ENCODE measurements at regions not wholly inside any gene's neighbourhood (a gene's known extent, or its start where the extent isn't known, plus 50 kb on each side); places are given as distances from the start of the nearest gene placed in this dataset.

DNA sequence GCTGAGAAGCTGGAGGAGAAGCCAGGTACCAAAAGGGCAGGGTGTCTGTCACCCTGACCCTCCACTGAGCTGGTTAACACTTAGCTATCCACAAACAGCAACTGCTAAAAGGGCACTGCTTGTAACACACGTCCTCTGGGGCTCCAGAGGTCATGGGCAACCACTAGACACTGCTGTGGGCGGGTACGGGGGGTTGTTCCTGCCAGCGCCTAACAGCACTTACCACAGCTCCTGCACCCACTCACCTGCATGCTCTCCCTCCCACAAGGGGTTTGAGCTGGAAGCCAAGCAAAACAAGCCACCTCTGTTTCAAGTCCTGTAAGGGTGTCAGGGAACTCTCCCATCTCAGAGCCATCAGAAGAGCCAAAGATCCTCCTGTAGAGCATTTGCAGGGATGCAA is 407.6 kb downstream of the MFSD1 start:
- Histone ChIP-seq H3K4me2 (ENCODE audit: control insufficient read depth, extremely low read depth, insufficient read depth, low read depth, low read length) (no peak overlapping the region), H3K27ac (ENCODE audit: control insufficient read depth, insufficient read depth, low read length) (no peak overlapping the region), H2AFZ (ENCODE audit: control insufficient read depth, low read length) (no peak overlapping the region), H3K9me1 (ENCODE audit: control insufficient read depth, extremely low read depth, insufficient read depth, low read length) (no peaks in the 10 kb centered on the region), H3K9ac (ENCODE audit: control insufficient read depth, extremely low read depth, insufficient read depth, low read length) (no peak overlapping the region), H3K79me2 (ENCODE audit: control insufficient read depth, insufficient read depth, low read length) (no peaks in the 10 kb centered on the region), H3K4me1 (ENCODE audit: control insufficient read depth, extremely low read depth, insufficient read depth, low read length) (no peaks in the 10 kb centered on the region), H3K36me3 (ENCODE audit: control insufficient read depth in 2 of 2, extremely low read depth in 1 of 2, insufficient read depth in 2 of 2, low read length in 2 of 2) (no peaks in the 10 kb centered on the region), H3K27me3 (ENCODE audit: control insufficient read depth, extremely low read depth, insufficient read depth, low read length) (no peaks in the 10 kb centered on the region), H3K4me3 (ENCODE audit: control insufficient read depth in 2 of 3, extremely low read depth in 1 of 3, insufficient read depth in 2 of 3, low read depth in 1 of 3, low read length in 3 of 3) (no peak overlapping the region), H3K9me3 (ENCODE audit: control insufficient read depth, low read depth, low read length) (no peaks in the 10 kb centered on the region), H4K20me1 (ENCODE audit: control insufficient read depth, extremely low read depth, insufficient read depth, low read length) (no peaks in the 10 kb centered on the region)
- no peak for TF ChIP-seq EZH2 (IDR thresholded peaks at IDR 0.05; ENCODE audit: low read length)
- TF ChIP-seq, protein P1, sequence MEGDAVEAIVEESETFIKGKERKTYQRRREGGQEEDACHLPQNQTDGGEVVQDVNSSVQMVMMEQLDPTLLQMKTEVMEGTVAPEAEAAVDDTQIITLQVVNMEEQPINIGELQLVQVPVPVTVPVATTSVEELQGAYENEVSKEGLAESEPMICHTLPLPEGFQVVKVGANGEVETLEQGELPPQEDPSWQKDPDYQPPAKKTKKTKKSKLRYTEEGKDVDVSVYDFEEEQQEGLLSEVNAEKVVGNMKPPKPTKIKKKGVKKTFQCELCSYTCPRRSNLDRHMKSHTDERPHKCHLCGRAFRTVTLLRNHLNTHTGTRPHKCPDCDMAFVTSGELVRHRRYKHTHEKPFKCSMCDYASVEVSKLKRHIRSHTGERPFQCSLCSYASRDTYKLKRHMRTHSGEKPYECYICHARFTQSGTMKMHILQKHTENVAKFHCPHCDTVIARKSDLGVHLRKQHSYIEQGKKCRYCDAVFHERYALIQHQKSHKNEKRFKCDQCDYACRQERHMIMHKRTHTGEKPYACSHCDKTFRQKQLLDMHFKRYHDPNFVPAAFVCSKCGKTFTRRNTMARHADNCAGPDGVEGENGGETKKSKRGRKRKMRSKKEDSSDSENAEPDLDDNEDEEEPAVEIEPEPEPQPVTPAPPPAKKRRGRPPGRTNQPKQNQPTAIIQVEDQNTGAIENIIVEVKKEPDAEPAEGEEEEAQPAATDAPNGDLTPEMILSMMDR (optimal IDR thresholded peaks at IDR 0.05 in 1 of 3, IDR thresholded peaks at IDR 0.05 in 1 of 3, conservative IDR thresholded peaks at IDR 0.05 in 1 of 3; ENCODE audit: extremely low read depth in 1 of 3, insufficient read depth in 2 of 3, low read length in 3 of 3), result no peak
- FAIRE-seq (no peak), DNase-seq (ENCODE audit: low read depth, low spot score) (no peak)
- dilution Hi-C loops (cut with MboI; ENCODE audit: extremely low pct_ligation_motif_present, low sequenced_read_pairs), result no loop called here

DNA sequence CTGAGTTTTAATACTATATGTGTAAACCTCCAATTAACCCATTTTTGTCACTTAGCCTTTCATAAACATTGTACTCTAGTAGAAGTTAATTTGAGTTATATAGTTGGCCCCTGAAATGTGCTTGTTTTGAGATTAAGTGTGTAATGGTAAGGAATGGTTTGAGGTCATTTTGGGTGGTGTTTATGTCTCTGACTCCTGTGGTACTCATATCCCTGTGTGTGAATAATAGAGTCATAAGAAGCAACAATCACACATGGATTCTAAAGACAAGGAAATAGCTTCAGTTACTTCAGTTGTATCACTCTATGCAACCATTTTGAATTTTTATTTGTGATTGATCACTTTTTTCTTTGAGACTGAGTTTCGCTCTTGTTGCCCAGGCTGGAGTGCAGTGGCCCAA is 408.5 kb downstream of the MFSD1 start:
- H3K4me1 ChIP-seq (ENCODE audit: control insufficient read depth, extremely low read depth, insufficient read depth, low read length), result no peaks in the 10 kb centered on the region
- no peak overlapping the region for H2AFZ ChIP-seq (ENCODE audit: control insufficient read depth, low read length)
- no peaks in the 10 kb centered on the region for H3K79me2 ChIP-seq (ENCODE audit: control insufficient read depth, insufficient read depth, low read length)
- no peak overlapping the region for H3K4me3 ChIP-seq (ENCODE audit: control insufficient read depth in 2 of 3, extremely low read depth in 1 of 3, insufficient read depth in 2 of 3, low read depth in 1 of 3, low read length in 3 of 3)
- no peak for FAIRE-seq
- no peaks in the 10 kb centered on the region for H3K36me3 ChIP-seq (ENCODE audit: control insufficient read depth in 2 of 2, extremely low read depth in 1 of 2, insufficient read depth in 2 of 2, low read length in 2 of 2)
- dilution Hi-C loops (cut with MboI; ENCODE audit: extremely low pct_ligation_motif_present, low sequenced_read_pairs), result no loop called here
- no peak overlapping the region for H3K4me2 ChIP-seq (ENCODE audit: control insufficient read depth, extremely low read depth, insufficient read depth, low read depth, low read length)
- DNase-seq (ENCODE audit: low read depth, low spot score), result no peak
- H3K27me3 ChIP-seq (ENCODE audit: control insufficient read depth, extremely low read depth, insufficient read depth, low read length), result no peaks in the 10 kb centered on the region
- H3K9me3 ChIP-seq (ENCODE audit: control insufficient read depth, low read depth, low read length), result no peaks in the 10 kb centered on the region
- TF ChIP-seq, protein P1 (optimal IDR thresholded peaks at IDR 0.05 in 1 of 3, IDR thresholded peaks at IDR 0.05 in 1 of 3, conservative IDR thresholded peaks at IDR 0.05 in 1 of 3; ENCODE audit: extremely low read depth in 1 of 3, insufficient read depth in 2 of 3, low read length in 3 of 3), result no peak
- no peak for TF ChIP-seq EZH2 (IDR thresholded peaks at IDR 0.05; ENCODE audit: low read length)
- H3K27ac ChIP-seq (ENCODE audit: control insufficient read depth, insufficient read depth, low read length), result no peak overlapping the region
- H3K9ac ChIP-seq (ENCODE audit: control insufficient read depth, extremely low read depth, insufficient read depth, low read length), result no peak overlapping the region
- no peaks in the 10 kb centered on the region for H3K9me1 ChIP-seq (ENCODE audit: control insufficient read depth, extremely low read depth, insufficient read depth, low read length)
- H4K20me1 ChIP-seq (ENCODE audit: control insufficient read depth, extremely low read depth, insufficient read depth, low read length), result no peaks in the 10 kb centered on the region
